GM18868 (cell line): ENCODE measurements at regions not wholly inside any gene's neighbourhood (a gene's known extent, or its start where the extent isn't known, plus 50 kb on each side); places are given as distances from the start of the nearest gene placed in this dataset.

Experiments used
- ATAC-seq: cut with Tn5 transposase; IDR thresholded peaks from one replicate; pipeline ENCODE4 v1.9.1; 2021; ENCODE audit warnings: mild to moderate bottlenecking, moderate library complexity; ENCODE audit not compliant: unreplicated experiment

GRCh38 chr4:181748581-181748980 lies 494.6 kb upstream of the TENM3 start:
- ATAC-seq, result no peak

DNA sequence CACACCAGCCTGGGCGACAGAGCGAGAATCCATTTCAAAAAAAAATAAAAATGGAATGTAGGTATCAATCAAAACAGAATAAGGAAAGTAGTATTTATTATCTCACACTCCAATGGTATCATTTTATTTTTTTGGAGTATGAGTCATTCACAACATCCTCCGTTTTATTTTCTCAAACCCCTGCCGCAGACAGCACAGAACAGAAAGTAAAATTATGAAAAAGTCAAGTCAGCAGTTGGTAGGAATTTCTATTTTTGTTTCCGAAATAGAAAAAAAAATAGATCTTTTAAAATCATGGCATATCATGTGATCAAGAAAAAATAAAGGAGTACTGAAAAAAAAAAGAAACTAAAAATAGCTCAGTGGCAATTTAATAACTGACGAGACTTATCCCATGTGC lies 490.7 kb upstream of the TENM3 start:
- ATAC-seq, result no peak

DNA sequence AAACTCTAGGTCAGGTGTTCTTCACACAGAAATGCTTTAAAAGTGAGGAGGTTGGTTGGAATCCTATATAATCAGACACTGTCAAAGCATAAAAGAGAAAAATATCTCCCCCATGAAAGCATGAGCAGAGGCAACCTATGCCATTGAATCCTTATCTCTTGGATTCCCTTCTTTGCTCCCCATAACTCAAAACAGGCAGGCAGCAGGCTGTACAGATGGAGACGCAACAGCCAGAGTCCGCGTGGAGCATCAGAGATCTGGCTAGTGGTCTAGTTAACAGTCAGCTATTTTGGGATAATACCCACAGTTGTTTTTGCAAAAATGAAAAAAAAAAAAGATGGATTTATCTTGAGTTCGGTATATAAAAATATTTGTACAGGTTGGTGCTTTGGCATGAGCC lies 490.0 kb upstream of the TENM3 start:
- no peak for ATAC-seq

DNA sequence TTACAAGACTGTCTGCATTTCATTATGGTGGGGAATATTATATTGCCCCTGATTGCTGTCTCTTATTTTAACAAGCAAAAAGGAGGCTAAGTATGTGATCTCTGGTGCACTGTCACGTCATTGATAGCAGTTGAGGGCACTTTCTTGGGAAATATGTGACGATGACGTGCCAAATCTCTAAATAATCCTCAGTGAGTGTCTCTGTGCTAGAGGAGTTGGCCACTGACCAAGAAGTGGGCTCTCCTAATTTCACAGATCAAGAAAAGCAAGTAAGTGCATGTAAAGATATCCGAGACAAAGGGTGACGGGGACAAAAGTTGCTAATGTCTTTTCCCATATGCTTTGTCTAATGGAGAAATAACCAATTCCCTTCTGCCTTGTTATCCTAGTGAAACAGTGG lies 487.4 kb upstream of the TENM3 start:
- ATAC-seq, result no peak

DNA sequence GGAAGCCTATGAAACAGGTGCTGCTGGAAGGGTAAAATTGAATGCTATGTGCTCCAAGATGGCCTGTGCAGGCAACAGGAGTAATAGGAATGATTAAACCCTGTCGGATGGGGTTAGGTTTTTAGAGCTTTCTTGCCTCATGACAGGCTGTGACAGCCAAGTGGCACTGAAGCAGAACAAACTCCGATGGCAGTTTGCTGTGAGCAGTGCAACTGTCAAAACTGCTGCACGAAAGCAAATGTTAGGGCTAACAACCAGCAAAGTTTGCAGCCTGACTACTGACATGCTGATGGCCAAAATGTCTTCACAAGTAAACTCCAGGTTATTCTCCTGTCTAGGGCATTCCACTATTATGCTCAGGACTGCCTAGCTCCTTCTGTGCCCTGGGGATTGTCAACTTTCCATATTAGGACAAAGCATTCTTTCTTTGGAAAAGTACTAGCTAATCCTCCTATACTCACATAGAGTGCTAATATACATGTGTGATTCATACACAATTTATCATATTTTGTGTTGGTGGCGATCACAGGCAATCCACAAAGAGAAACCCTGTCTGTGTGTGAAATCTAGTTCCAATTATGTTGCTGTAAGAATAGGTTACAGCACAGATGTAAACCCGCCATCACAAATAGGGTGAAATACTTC lies 486.6 kb upstream of the TENM3 start:
- ATAC-seq, result no peak

DNA sequence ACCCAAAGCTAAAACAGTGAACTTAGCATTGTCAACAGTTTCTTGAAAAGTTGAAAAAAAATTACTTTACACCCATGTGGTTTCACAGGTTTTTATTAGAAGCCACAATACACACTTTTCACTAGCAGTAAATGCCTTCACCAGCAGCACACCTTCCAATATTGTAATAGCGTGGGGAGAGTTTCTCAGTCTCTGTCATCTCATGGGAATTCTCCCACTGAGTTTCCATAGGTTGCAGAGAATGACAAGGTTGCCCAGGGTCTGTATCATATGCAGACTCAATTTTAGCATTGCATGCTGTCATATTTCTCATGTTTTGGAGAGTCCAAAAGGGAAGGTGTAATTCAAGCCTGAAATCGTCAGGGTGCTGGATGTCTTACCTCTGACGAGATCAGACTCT lies 486.1 kb upstream of the TENM3 start:
- ATAC-seq, result no peak

DNA sequence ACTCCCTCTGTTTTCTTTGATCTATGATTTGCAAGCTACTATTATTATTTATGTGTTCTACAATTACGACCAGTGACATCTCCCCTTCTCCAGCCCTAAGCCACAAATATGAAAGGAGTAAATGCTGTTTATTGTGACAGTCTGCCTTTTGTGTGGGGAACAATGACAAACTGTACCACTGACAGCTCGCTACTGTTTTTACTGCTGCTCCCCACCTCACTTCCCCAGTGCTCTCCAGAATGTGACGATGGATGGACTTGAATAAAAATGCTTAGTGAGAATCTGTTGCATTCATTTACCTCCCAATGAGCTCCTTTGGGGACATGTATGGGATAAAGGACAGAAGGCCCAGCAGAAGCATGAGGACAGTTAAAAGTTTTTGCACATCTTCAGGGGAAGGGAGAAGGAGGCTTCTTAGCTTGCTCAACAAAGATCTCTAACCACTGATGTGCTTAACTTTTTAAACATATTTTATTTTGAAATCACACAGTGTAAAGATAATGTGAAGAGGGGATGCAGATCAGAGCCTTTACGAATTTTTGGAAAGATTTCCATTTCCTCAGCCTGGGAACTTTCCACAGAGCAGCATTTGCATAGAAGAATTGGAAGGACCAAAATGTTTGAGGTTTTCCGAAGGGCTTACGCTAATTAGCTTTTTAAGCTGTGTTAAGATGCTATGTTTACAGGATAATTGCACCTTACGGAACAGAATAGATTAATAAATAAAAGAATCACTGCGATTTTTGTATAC lies 485.1 kb upstream of the TENM3 start:
- no peak for ATAC-seq

DNA sequence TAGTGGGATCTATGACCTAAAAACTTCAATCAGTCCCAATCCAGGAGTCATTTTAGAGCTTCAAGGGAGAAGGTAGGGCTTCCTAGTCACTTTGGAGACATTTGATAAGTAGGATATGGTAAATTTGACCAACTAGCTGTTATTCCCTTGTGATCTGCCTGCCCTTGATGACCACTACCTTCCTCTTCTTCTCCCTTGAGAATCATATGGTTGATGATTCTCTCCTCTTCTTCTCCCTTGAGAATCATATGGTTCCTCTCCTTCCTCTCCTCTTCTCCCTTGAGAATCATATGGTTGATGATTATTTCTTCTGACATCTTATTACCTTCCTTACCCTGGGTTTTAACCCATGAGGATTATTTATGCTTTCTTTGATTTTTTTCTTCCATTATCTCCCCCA lies 482.6 kb upstream of the TENM3 start:
- no peak for ATAC-seq

GRCh38 chr4:181761156-181761555 lies 482.0 kb upstream of the TENM3 start:
- no peak for ATAC-seq

- no peak for ATAC-seq
Measured at GRCh38 chr4:181766061-181766548, 477.1 kb upstream of the TENM3 start.

DNA sequence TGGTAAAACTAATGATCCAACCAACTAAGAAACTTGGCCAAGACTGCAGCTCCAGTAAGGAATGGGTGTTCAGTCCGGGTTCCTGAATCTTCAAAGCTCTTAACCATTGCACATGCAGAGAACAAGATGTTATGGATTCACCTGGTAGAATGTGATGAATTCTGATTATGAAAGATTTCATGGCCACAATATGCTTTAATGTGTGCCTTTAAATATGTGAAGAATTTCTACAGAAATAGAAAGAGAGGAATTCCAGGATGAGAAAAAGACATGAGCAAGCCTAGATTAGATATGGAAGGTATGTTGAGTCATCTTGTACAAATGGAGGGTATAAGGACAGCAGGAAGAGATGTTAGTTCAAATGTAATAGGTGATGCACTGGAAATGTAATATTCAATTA lies 472.2 kb upstream of the TENM3 start:
- no peak for ATAC-seq

- no peak for ATAC-seq
Measured at GRCh38 chr4:181775298-181775697, 467.9 kb upstream of the TENM3 start.

- no peak for ATAC-seq
Measured at GRCh38 chr4:181776264-181777054, 466.7 kb upstream of the TENM3 start.

GRCh38 chr4:181777518-181777917 lies 465.7 kb upstream of the TENM3 start:
- no peak for ATAC-seq

GRCh38 chr4:181784881-181785280 lies 458.3 kb upstream of the TENM3 start:
- no peak for ATAC-seq

DNA sequence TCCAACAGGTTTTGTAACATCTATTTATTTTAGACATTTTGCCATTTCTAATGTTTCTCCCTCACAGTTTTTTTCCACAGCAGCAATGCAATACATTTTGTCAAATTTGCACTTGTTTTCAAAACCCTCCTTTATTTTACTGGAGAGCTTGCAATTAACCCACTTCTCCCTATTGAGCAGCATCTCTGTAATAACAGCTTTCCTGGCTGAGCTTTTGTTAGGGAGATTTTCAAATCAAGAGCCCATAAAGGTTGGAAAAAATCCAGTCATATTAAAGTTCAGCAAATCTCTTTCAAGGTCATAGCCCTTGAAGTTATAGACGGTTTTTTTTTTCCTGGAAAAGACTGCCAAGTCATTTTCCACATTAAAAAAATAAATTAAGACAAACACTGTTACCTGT lies 450.6 kb upstream of the TENM3 start:
- ATAC-seq, result no peak

GRCh38 chr4:181793096-181793495 lies 450.1 kb upstream of the TENM3 start:
- no peak for ATAC-seq

- no peak for ATAC-seq
Measured at GRCh38 chr4:181796502-181796901, 446.7 kb upstream of the TENM3 start.

- ATAC-seq, result no peak
Measured at GRCh38 chr4:181798536-181798935, 444.7 kb upstream of the TENM3 start.

DNA sequence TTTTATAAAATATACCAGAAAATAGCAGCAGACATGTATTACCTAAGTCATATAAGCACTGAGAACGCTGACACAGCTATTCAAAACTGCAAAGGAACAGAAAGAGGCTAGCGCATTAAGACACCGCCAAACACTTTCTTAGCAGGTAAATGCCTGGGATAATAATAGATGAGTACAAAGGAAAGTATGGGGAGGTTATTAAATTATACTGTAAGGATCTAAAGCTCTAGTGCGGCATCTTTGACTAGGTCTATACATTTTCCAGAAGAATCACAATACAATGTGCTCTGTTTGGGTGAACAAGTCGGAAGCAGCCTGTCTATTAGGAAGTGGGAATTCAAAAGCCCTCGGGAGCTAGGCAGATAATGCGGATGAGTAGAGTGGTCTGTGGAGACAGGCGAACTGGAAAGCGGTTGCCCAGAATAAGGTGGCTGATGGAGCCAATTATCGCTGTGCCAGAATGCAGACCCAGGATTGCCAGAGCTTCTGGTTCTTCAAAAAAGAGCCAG lies 443.6 kb upstream of the TENM3 start:
- ATAC-seq, result no peak

DNA sequence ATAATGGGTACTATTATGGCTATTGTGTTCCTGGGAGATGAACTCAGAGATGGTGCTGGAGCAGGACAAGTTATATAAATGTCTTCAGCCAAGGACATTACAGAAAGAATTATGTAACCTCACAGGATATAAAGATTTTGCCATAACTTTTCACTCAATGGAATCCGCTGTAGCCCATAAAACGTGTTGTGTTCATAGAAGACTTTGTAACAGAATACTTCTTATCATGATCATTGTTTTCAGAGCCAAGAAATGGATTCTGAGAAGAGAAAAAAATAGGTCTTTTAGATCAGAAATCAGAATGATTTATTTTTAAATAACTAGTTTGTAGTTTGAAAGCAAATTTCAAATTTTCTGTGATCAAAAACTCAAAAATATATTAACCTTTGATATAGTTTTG lies 441.0 kb upstream of the TENM3 start:
- no peak for ATAC-seq

- no peak for ATAC-seq
Measured at GRCh38 chr4:181807771-181808170, 435.4 kb upstream of the TENM3 start.
